GM11168 (cell line): ENCODE measurements at regions not wholly inside any gene's neighbourhood (a gene's known extent, or its start where the extent isn't known, plus 50 kb on each side); places are given as distances from the start of the nearest gene placed in this dataset.
"Not testable (repeated sequence)": the region's sequence is repeated elsewhere in the genome, so short reads cannot be mapped to it uniquely, and the experiment has no call there.

Experiments
- in situ Hi-C: fragments of 300-500 bp; cut with MboI; formaldehyde crosslinking; loops from one replicate; pipeline ENCODE4 v1.12.0; 2022; ENCODE audit warnings: low sequenced_read_pairs; ENCODE audit not compliant: unreplicated experiment

GRCh38 chr5:101534491-101535110 lies 631.5 kb upstream of the ST8SIA4 start:
- in situ Hi-C loops: no loop called here

- in situ Hi-C loops: no loop called here
Measured at GRCh38 chr5:101532430-101532829, 629.3 kb upstream of the ST8SIA4 start.

GRCh38 chr5:101531026-101531425 lies 627.9 kb upstream of the ST8SIA4 start:
- in situ Hi-C loops: no loop called here

GRCh38 chr5:101529094-101529493 lies 626.0 kb upstream of the ST8SIA4 start:
- in situ Hi-C loops: not testable (repeated sequence)

GRCh38 chr5:101520417-101520816 lies 617.3 kb upstream of the ST8SIA4 start:
- in situ Hi-C loops: no loop called here

- in situ Hi-C loops: no loop called here
Measured at GRCh38 chr5:101517795-101518194, 614.7 kb upstream of the ST8SIA4 start.

GRCh38 chr5:101515721-101516120 lies 612.6 kb upstream of the ST8SIA4 start:
- in situ Hi-C loops: no loop called here

- in situ Hi-C loops: no loop called here
Measured at GRCh38 chr5:101505891-101506570, 602.9 kb upstream of the ST8SIA4 start.

GRCh38 chr5:101482931-101483330 lies 579.8 kb upstream of the ST8SIA4 start:
- in situ Hi-C loops: no loop called here

- in situ Hi-C loops: no loop called here
Measured at GRCh38 chr5:101473483-101473882, 570.4 kb upstream of the ST8SIA4 start.

GRCh38 chr5:101461455-101461854 lies 558.4 kb upstream of the ST8SIA4 start:
- in situ Hi-C loops: no loop called here

GRCh38 chr5:101458587-101458986 lies 555.5 kb upstream of the ST8SIA4 start:
- in situ Hi-C loops: no loop called here

GRCh38 chr5:101455851-101456250 lies 552.8 kb upstream of the ST8SIA4 start:
- in situ Hi-C loops: no loop called here

GRCh38 chr5:101455048-101455447 lies 552.0 kb upstream of the ST8SIA4 start:
- in situ Hi-C loops: no loop called here

GRCh38 chr5:101442281-101442680 lies 539.2 kb upstream of the ST8SIA4 start:
- in situ Hi-C loops: not testable (repeated sequence)

- in situ Hi-C loops: no loop called here
Measured at GRCh38 chr5:101440173-101440572, 537.1 kb upstream of the ST8SIA4 start.

- in situ Hi-C loops: no loop called here
Measured at GRCh38 chr5:101437351-101437750, 534.3 kb upstream of the ST8SIA4 start.

- in situ Hi-C loops: no loop called here
Measured at GRCh38 chr5:101435768-101436167, 532.7 kb upstream of the ST8SIA4 start.

- in situ Hi-C loops: no loop called here
Measured at GRCh38 chr5:101431201-101431600, 528.1 kb upstream of the ST8SIA4 start.

- in situ Hi-C loops: no loop called here
Measured at GRCh38 chr5:101430551-101430950, 527.5 kb upstream of the ST8SIA4 start.

- in situ Hi-C loops: no loop called here
Measured at GRCh38 chr5:101429241-101429640, 526.2 kb upstream of the ST8SIA4 start.

GRCh38 chr5:101425339-101425859 lies 522.3 kb upstream of the ST8SIA4 start:
- in situ Hi-C loops: no loop called here
